ENCODE measurements at regions not wholly inside any gene's neighbourhood (a gene's known extent, or its start where the extent isn't known, plus 50 kb on each side); places are given as distances from the start of the nearest gene placed in this dataset.

GRCh38 chr19:30223866-30224688 lies 148.1 kb upstream of the ZNF536 start:
- TF ChIP-seq, protein P1, sequence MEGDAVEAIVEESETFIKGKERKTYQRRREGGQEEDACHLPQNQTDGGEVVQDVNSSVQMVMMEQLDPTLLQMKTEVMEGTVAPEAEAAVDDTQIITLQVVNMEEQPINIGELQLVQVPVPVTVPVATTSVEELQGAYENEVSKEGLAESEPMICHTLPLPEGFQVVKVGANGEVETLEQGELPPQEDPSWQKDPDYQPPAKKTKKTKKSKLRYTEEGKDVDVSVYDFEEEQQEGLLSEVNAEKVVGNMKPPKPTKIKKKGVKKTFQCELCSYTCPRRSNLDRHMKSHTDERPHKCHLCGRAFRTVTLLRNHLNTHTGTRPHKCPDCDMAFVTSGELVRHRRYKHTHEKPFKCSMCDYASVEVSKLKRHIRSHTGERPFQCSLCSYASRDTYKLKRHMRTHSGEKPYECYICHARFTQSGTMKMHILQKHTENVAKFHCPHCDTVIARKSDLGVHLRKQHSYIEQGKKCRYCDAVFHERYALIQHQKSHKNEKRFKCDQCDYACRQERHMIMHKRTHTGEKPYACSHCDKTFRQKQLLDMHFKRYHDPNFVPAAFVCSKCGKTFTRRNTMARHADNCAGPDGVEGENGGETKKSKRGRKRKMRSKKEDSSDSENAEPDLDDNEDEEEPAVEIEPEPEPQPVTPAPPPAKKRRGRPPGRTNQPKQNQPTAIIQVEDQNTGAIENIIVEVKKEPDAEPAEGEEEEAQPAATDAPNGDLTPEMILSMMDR (IDR thresholded peaks at IDR 0.05) = no peak
- no peak for TF ChIP-seq POLR2A (IDR thresholded peaks at IDR 0.05)
